ENCODE measurements at regions not wholly inside any gene's neighbourhood (a gene's known extent, or its start where the extent isn't known, plus 50 kb on each side); places are given as distances from the start of the nearest gene placed in this dataset.

- CTCF ChIA-PET = no interaction called here
- TF ChIP-seq LEF1 (IDR thresholded peaks at IDR 0.05; ENCODE audit: borderline replicate concordance) (no peak), ARNT (IDR thresholded peaks at IDR 0.05) (no peak), SUZ12 (IDR thresholded peaks at IDR 0.05) (no peak), FOXM1 (IDR thresholded peaks at IDR 0.05; ENCODE audit: borderline replicate concordance) (no peak), NFRKB (IDR thresholded peaks at IDR 0.05) (no peak), ZNF384 (IDR thresholded peaks at IDR 0.05) (no peak), ELF4 (IDR thresholded peaks at IDR 0.05) (no peak), L3MBTL2 (conservative IDR thresholded peaks at IDR 0.05) (no peak), TARDBP (IDR thresholded peaks at IDR 0.05) (no peak), HDGF (IDR thresholded peaks at IDR 0.05; ENCODE audit: borderline replicate concordance) (no peak), BHLHE40 (IDR thresholded peaks at IDR 0.05; ENCODE audit: borderline replicate concordance) (no peak), CTBP1 (IDR thresholded peaks at IDR 0.05; ENCODE audit: borderline replicate concordance) (no peak), FOXA1 (IDR thresholded peaks at IDR 0.05) (no peak), SP1 (IDR thresholded peaks at IDR 0.05) (no peak), FOXK2 (IDR thresholded peaks at IDR 0.05) (no peak)
- TF ChIP-seq, protein P1, sequence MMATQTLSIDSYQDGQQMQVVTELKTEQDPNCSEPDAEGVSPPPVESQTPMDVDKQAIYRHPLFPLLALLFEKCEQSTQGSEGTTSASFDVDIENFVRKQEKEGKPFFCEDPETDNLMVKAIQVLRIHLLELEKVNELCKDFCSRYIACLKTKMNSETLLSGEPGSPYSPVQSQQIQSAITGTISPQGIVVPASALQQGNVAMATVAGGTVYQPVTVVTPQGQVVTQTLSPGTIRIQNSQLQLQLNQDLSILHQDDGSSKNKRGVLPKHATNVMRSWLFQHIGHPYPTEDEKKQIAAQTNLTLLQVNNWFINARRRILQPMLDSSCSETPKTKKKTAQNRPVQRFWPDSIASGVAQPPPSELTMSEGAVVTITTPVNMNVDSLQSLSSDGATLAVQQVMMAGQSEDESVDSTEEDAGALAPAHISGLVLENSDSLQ (IDR thresholded peaks at IDR 0.05) = no peak
- POLR2A ChIA-PET = no interaction called here
- no peak for DNase-seq (ENCODE audit: extremely low spot score)
These were observed 78.5 kb upstream of the SSTR1 start for GRCh38 chr14:38129192-38129591.

DNA sequence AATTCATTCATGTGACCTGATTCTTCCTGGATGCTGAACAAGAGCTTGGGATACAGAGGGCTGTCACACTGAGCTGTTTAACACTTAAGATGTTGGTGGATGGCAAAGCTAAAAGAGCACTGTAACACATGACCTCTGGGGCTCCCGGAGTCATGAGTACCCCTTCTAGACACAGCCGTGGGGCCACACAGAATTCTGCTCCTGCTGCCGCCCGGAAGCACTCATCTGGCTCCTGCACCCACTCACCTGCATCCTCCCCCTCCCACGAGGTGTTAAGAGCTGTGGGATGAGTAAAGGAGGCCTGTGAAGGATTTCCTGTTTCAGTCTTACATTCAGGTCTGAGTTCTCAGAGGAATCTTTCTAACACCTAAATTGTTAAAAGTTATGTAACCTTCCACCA, 78.0 kb upstream of the SSTR1 start:
- DNase-seq (ENCODE audit: extremely low spot score) = no peak
- POLR2A ChIA-PET = no interaction called here
- CTCF ChIA-PET = no interaction called here
- TF ChIP-seq FOXK2 (IDR thresholded peaks at IDR 0.05) = no peak
- no peak for TF ChIP-seq HDGF (IDR thresholded peaks at IDR 0.05; ENCODE audit: borderline replicate concordance)
- TF ChIP-seq, protein P1 (IDR thresholded peaks at IDR 0.05) = no peak
- no peak for TF ChIP-seq BHLHE40 (IDR thresholded peaks at IDR 0.05; ENCODE audit: borderline replicate concordance)
- TF ChIP-seq LEF1 (IDR thresholded peaks at IDR 0.05; ENCODE audit: borderline replicate concordance) = no peak
- no peak for TF ChIP-seq L3MBTL2 (conservative IDR thresholded peaks at IDR 0.05)
- TF ChIP-seq ELF4 (IDR thresholded peaks at IDR 0.05) = no peak
- TF ChIP-seq SP1 (IDR thresholded peaks at IDR 0.05) = no peak
- no peak for TF ChIP-seq FOXM1 (IDR thresholded peaks at IDR 0.05; ENCODE audit: borderline replicate concordance)
- TF ChIP-seq SUZ12 (IDR thresholded peaks at IDR 0.05) = no peak
- TF ChIP-seq TARDBP (IDR thresholded peaks at IDR 0.05) = no peak
- TF ChIP-seq FOXA1 (IDR thresholded peaks at IDR 0.05) = no peak
- no peak for TF ChIP-seq CTBP1 (IDR thresholded peaks at IDR 0.05; ENCODE audit: borderline replicate concordance)

DNA sequence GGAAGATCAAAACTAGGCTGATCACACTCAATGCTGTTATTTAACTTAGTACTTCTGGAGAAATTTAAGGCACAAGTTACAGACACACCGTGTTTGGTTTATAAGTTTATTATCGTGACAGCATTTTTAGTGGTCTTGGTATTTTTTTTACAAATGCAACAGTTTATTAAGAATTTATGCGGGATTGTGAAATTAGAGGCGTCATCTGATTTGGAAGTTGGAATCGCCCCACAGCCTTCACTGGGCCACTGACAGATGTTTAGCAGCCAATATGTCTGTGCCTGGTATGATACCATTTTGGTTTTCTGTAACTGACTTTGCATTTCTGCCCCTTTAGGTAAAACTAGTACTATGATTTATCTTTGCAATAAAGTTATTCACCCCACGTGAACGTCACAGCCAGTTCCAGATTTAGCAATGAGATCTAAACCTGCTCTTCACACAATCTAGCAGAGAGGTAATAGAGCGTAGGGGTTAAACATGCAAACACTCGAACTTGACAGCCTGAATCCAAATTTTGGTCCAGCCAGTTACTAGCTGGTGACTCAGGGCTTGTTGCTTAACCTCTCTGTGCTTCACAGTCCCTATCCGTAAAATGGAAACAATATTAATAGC, 73.2 kb upstream of the SSTR1 start:
- ChIA-PET CTCF (no interaction called here), POLR2A (no interaction called here)
- TF ChIP-seq NFRKB (IDR thresholded peaks at IDR 0.05) = no peak
- DNase-seq (ENCODE audit: extremely low spot score) = no peak

DNA sequence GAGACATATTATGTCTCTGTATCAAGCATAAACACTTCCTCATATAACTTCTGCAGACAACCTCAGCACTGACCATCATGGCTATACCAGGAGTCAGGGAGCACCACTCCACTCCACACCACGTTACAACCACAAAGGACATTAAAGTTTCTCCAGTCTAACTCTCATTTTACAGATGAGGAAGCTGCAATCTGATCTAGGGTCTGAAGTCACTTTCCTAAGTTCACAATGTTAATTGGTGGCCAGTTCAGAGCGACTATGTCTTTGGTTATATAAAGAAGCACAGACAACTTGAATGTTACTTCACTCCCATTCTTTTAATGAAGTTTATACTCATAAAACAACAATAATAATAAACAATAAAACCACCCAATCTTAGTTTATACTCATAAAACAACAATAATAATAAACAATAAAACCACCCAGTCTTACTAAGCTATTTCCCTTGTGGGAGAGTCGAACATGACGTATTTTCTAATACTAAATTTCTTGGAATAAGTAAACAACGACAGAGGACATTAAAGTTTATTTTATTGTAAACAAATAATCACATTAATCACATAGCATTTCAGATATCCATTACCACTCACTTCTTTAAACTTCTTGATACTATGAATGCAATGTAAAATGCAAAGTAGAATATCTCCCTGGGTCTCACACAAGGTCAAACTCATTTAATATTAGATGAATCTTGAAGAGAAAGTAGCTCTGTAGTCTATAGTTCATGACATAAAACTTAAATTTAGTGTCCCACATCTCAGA, 72.4 kb upstream of the SSTR1 start:
- TF ChIP-seq, protein P1 (IDR thresholded peaks at IDR 0.05) = no peak
- TF ChIP-seq L3MBTL2 (conservative IDR thresholded peaks at IDR 0.05) (no peak), CTBP1 (IDR thresholded peaks at IDR 0.05; ENCODE audit: borderline replicate concordance) (no peak), FOXA1 (IDR thresholded peaks at IDR 0.05) (no peak), ARNT (IDR thresholded peaks at IDR 0.05) (no peak), SP1 (IDR thresholded peaks at IDR 0.05) (no peak), ELF4 (IDR thresholded peaks at IDR 0.05) (no peak), HDGF (IDR thresholded peaks at IDR 0.05; ENCODE audit: borderline replicate concordance) (no peak), NFRKB (IDR thresholded peaks at IDR 0.05) (no peak), FOXM1 (IDR thresholded peaks at IDR 0.05; ENCODE audit: borderline replicate concordance) (no peak), ZNF384 (IDR thresholded peaks at IDR 0.05) (no peak), TARDBP (IDR thresholded peaks at IDR 0.05) (no peak), BHLHE40 (IDR thresholded peaks at IDR 0.05; ENCODE audit: borderline replicate concordance) (no peak), SUZ12 (IDR thresholded peaks at IDR 0.05) (no peak), LEF1 (IDR thresholded peaks at IDR 0.05; ENCODE audit: borderline replicate concordance) (no peak), FOXK2 (IDR thresholded peaks at IDR 0.05) (no peak)
- ChIA-PET POLR2A (no interaction called here), CTCF (no interaction called here)
- peak; percentile 9 for DNase-seq (ENCODE audit: extremely low spot score)

- POLR2A ChIA-PET = no interaction called here
- no peak for DNase-seq (ENCODE audit: extremely low spot score)
- CTCF ChIA-PET = no interaction called here
- TF ChIP-seq SP1 (IDR thresholded peaks at IDR 0.05) (no peak), FOXK2 (IDR thresholded peaks at IDR 0.05) (no peak), CTBP1 (IDR thresholded peaks at IDR 0.05; ENCODE audit: borderline replicate concordance) (no peak)
These were observed 70.7 kb upstream of the SSTR1 start for GRCh38 chr14:38137005-38137404.

- no peak for DNase-seq (ENCODE audit: extremely low spot score)
- ChIA-PET POLR2A (no interaction called here), CTCF (interaction anchor here (0.7 kb wide), 1 partner anchor 24 kb away, joined by 3 read pairs; no protein-coding TSS in a partner anchor)
- TF ChIP-seq, protein P1 (IDR thresholded peaks at IDR 0.05) = no peak
- TF ChIP-seq CTBP1 (IDR thresholded peaks at IDR 0.05; ENCODE audit: borderline replicate concordance) = no peak
- TF ChIP-seq HDGF (IDR thresholded peaks at IDR 0.05; ENCODE audit: borderline replicate concordance) = no peak
- no peak for TF ChIP-seq ELF4 (IDR thresholded peaks at IDR 0.05)
- TF ChIP-seq BHLHE40 (IDR thresholded peaks at IDR 0.05; ENCODE audit: borderline replicate concordance) = no peak
- no peak for TF ChIP-seq FOXK2 (IDR thresholded peaks at IDR 0.05)
- TF ChIP-seq ARNT (IDR thresholded peaks at IDR 0.05) = no peak
- TF ChIP-seq FOXA1 (IDR thresholded peaks at IDR 0.05) = no peak
- TF ChIP-seq TARDBP (IDR thresholded peaks at IDR 0.05) = no peak
- no peak for TF ChIP-seq NFRKB (IDR thresholded peaks at IDR 0.05)
- no peak for TF ChIP-seq SUZ12 (IDR thresholded peaks at IDR 0.05)
- no peak for TF ChIP-seq LEF1 (IDR thresholded peaks at IDR 0.05; ENCODE audit: borderline replicate concordance)
- no peak for TF ChIP-seq ZNF384 (IDR thresholded peaks at IDR 0.05)
- no peak for TF ChIP-seq L3MBTL2 (conservative IDR thresholded peaks at IDR 0.05)
- TF ChIP-seq SP1 (IDR thresholded peaks at IDR 0.05) = no peak
- no peak for TF ChIP-seq FOXM1 (IDR thresholded peaks at IDR 0.05; ENCODE audit: borderline replicate concordance)
These were observed 69.1 kb upstream of the SSTR1 start for GRCh38 chr14:38138473-38139138.

Data from HEK293T (cell line).